ENCODE measurements at regions not wholly inside any gene's neighbourhood (a gene's known extent, or its start where the extent isn't known, plus 50 kb on each side); places are given as distances from the start of the nearest gene placed in this dataset.
"Not testable (repeated sequence)": the region's sequence is repeated elsewhere in the genome, so short reads cannot be mapped to it uniquely, and the experiment has no call there.

DNA sequence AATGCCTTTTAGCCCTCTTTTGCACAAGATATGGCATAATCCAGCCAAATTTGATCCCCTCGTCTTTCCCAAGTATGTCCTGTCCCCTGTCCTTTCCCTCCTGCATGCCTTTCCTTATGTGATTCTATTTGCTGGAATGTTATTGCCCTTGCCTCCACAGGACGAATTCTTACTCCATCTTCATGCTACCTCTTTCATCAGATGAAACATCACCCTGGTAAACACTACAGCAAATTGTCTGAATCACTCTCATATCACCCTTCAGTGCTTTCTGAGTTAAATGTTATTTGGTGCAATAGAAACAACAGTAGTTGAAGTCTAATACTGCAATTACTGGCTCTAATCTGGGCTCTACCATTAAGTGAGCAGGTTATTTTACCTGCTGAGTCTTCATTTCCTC lies 52.2 kb upstream of the FAT1 start:
- no peaks in the 10 kb centered on the region for H3K36me3 ChIP-seq (replicated peaks)
- in situ Hi-C loops (cut with MboI; ENCODE audit: low sequenced_read_pairs): no loop called here
- peaks cover 2% of the 10 kb centered on the region; the same call in 1 of the 2 replicates for H3K4me1 ChIP-seq
- DNase-seq (ENCODE audit: low spot score in 2 of 2): no peak
- no peak overlapping the region for H3K4me3 ChIP-seq
- H3K27me3 ChIP-seq (ENCODE audit: low read depth): no peaks in the 10 kb centered on the region
- H3K9me3 ChIP-seq: no peaks in the 10 kb centered on the region

DNA sequence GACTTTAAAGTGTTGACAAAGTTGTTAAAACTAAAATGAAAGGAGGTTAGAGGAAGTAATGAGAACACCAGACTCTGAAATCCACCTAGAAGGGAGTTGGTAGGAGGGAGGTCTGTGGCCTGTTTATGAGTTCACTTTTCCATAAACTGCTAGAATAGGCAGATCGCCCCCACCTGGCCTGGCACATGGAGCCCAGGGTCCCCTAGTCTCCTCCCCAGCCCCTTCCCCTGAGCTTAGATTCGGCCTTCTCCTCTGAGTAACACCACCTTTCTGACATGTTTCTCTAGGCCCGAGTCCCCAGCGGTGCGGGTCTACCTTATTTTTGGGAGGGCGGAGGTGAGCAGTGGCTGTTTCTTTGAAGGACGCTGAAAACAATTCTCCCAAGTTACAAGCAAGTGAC lies 54.5 kb upstream of the FAT1 start:
- DNase-seq (ENCODE audit: low spot score in 2 of 2): no peak
- Histone ChIP-seq H3K4me3 (no peak overlapping the region), H3K27me3 (ENCODE audit: low read depth) (no peaks in the 10 kb centered on the region), H3K9me3 (no peaks in the 10 kb centered on the region), H3K4me1 (peaks cover 2% of the 10 kb centered on the region; the same call in 1 of the 2 replicates), H3K36me3 (replicated peaks) (no peaks in the 10 kb centered on the region)
- in situ Hi-C loops (cut with MboI; ENCODE audit: low sequenced_read_pairs): no loop called here

DNA sequence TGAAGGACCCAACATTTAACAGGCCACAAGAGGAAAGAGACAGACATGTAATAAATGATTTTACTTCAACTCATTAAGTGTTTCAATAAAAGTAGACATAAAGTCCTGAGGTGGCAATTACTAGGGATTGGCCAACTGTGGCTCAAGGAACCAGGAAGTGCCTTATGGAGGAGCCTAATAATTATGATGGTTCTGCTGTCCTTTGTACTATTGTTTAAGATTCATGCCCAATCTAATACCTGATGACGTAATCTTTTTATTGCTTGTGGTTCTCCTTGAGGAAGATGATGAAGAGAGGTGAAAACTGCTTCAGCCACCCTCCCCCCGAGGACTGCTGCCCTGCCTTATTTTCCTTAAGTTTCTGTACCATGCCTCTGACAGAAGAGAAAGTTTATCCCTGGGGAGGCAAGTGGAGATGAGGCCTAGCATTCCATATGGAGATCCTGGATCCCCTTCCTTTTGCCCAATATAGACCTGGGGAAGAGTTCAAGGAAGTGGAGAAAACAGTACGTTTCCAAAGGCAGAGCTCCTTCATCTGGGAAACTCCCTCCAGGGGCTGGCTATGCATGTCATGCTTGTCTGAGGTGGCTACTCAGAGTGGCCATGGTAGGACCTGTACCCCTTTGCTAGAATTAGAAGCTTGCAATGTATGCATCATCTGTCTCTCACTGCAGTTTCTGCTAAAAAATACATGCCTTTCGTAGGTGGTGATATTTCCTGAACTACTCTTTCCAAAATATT lies 56.8 kb upstream of the FAT1 start:
- no peak for DNase-seq (ENCODE audit: low spot score in 2 of 2)
- Histone ChIP-seq H3K27me3 (ENCODE audit: low read depth) (no peaks in the 10 kb centered on the region), H3K4me1 (peaks cover 2% of the 10 kb centered on the region; the same call in 1 of the 2 replicates), H3K36me3 (replicated peaks) (no peaks in the 10 kb centered on the region), H3K4me3 (no peak overlapping the region), H3K9me3 (no peaks in the 10 kb centered on the region)
- in situ Hi-C loops (cut with MboI; ENCODE audit: low sequenced_read_pairs): no loop called here

DNA sequence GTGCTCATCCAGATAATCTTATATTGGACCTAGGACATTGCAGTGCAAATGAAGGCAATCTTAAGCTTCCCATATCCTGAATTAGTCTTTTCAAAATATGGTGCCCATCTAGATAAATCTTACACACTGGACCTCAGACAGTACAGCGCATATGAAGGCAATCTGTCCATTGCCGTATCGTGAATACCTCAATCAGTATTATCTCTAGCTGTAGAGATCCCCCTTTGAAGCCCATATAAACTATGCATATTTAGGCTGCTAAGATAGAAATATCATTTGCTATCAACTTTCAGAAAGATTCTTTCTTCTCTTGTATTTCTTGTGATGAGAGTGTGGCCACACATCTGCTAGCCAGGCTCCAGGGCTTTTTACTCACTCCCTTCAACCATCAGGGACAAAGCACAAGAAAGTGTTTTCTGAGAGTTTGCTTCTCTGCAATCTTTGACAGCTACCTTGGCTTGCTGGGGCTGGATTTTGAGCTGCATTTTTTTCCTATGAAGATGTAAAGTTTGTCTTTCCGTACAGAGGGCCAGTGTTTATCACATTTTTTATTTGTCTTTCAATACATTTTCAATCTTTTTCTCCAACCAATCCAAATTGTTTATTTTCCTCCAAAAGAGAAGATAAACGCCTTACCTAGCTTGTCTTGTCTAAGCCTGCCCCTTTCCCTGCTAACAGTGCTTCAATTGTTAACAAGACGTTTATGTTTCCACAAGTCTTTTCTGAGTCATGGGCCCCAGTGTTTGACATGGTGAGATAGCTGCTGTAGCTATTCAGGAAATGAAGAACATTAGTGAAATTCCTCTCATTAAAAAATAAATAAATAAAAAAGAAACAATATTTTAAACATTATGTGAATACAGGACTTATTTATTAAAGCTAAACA lies 57.6 kb upstream of the FAT1 start:
- H3K27me3 ChIP-seq (ENCODE audit: low read depth): no peaks in the 10 kb centered on the region
- no peaks in the 10 kb centered on the region for H3K36me3 ChIP-seq (replicated peaks)
- no peak for DNase-seq (ENCODE audit: low spot score in 2 of 2)
- no peaks in the 10 kb centered on the region for H3K4me1 ChIP-seq
- H3K4me3 ChIP-seq: no peak overlapping the region
- in situ Hi-C loops (cut with MboI; ENCODE audit: low sequenced_read_pairs): no loop called here
- no peaks in the 10 kb centered on the region for H3K9me3 ChIP-seq

DNA sequence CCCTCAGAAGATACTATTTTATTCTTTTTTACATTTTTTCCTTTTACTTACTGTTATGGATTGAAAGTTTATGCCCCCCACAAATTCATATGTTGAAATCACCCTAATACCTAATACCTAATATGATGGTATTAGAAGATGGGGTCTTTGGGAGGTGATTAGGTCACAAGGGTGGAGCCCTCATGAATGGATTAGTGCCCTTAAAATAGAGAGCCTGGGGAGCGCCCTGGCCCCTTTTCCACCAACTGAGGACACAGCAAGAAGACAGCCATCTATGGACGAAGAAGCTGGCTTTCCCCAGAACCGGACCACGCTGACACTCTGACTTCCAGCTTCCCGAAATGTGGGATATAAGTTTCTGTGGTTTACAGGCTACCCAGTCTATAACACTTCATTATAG lies 58.6 kb upstream of the FAT1 start:
- no peak for DNase-seq (ENCODE audit: low spot score in 2 of 2)
- in situ Hi-C loops (cut with MboI; ENCODE audit: low sequenced_read_pairs): no loop called here
- no peaks in the 10 kb centered on the region for H3K36me3 ChIP-seq (replicated peaks)
- no peaks in the 10 kb centered on the region for H3K9me3 ChIP-seq
- H3K4me3 ChIP-seq: no peak overlapping the region
- H3K27me3 ChIP-seq (ENCODE audit: low read depth): no peaks in the 10 kb centered on the region
- H3K4me1 ChIP-seq: no peaks in the 10 kb centered on the region

DNA sequence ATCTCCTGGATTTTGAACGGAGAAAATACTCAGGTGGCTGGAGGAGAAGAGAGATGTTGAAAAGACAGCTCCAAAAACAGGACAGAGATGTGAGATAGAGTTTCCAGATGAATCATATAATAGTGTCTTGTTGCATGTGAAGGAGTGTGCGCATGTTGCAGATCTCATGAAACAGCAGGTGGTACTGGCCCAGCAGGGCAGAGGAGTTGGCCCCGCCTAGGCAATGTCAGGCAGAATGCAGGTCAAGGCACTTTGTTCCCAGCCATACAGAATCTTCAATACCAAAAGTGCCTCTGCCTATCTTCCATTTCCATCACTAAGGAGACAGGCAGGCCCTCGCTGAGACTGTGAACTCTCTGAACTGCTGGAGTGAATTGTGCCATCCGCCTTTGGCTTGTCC lies 63.9 kb upstream of the FAT1 start:
- H3K4me3 ChIP-seq: no peak overlapping the region
- no peaks in the 10 kb centered on the region for H3K9me3 ChIP-seq
- DNase-seq (ENCODE audit: low spot score in 2 of 2): no peak
- no peaks in the 10 kb centered on the region for H3K36me3 ChIP-seq (replicated peaks)
- H3K27me3 ChIP-seq (ENCODE audit: low read depth): no peaks in the 10 kb centered on the region
- peaks cover 14% of the 10 kb centered on the region for H3K4me1 ChIP-seq
- in situ Hi-C loops (cut with MboI; ENCODE audit: low sequenced_read_pairs): no loop called here

DNA sequence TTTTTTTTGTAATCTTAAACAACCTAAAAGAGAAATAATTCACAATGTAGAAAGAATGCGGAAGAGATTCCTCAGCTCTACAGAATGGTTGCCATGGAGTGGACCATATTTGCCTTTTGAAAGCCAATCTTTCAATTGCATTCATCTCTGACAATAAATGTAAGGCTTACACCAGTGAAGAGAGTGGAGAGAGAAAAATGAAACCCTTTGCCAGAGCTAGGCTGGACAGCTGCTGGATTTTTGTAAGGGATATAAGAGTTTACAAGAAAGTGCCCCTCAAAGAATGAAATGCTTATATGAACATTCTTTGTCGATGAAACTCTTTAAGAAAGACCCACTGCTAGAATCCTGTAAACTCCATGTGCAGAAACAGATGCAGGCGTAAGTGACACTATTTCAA lies 66.0 kb upstream of the FAT1 start:
- peak; percentile 25 to 82 for DNase-seq (ENCODE audit: low spot score in 2 of 2)
- H3K9me3 ChIP-seq: no peaks in the 10 kb centered on the region
- in situ Hi-C loops (cut with MboI; ENCODE audit: low sequenced_read_pairs): no loop called here
- H3K36me3 ChIP-seq (replicated peaks): no peaks in the 10 kb centered on the region
- peaks cover 14% of the 10 kb centered on the region for H3K4me1 ChIP-seq
- no peak overlapping the region for H3K4me3 ChIP-seq
- no peaks in the 10 kb centered on the region for H3K27me3 ChIP-seq (ENCODE audit: low read depth)

DNA sequence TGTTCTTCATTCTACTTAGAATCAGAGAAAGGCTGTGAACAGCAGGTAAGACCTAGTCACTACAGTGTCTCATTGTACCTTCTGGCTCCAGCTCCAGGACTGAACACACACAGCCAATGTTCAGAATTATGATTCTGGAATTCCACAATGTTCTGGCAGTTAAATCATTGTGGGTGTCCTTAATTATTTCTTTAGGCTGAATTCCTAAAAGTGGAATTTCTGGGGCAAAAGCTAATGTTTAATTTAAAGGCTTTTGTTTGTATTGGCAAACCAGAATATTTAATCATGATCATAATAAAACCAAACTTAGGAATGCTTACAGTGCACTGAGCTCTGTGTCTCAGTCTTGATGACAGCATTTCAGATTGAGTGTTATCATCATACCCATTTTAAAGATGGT lies 67.0 kb upstream of the FAT1 start:
- in situ Hi-C loops (cut with MboI; ENCODE audit: low sequenced_read_pairs): no loop called here
- DNase-seq (ENCODE audit: low spot score in 2 of 2): no peak
- H3K4me3 ChIP-seq: no peak overlapping the region
- H3K9me3 ChIP-seq: no peaks in the 10 kb centered on the region
- no peaks in the 10 kb centered on the region for H3K27me3 ChIP-seq (ENCODE audit: low read depth)
- H3K4me1 ChIP-seq: peaks cover 14% of the 10 kb centered on the region
- no peaks in the 10 kb centered on the region for H3K36me3 ChIP-seq (replicated peaks)

DNA sequence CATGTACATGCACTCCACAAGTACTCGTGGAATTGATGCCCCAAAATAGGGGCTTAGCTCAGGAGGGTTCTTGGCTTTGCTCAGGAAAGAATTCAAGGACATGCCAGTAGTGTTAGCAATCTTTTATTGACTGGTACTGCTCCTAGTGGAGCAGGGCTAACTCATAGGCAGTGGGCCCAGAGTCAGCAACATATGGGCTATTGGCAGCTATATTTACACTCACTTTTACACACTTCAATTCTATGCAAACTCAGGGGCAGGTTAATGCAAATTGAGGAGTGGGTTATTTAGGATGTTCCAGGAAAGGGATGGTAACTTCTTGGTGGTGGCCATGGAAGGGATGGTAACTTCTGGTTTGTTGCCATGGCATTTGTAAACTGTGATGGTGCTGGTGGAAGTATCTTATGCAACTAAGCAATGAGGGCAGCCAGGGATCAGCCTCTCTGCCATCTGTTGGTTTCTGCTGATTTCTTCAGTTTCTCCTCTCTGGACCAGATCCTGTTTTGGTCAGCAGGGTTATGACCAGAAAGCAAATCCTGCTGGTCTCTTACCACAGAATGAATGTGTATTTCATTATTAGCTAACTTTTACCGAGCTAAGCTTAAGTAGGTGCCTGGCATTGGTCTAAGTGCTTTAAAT lies 69.2 kb upstream of the FAT1 start:
- Histone ChIP-seq H3K36me3 (replicated peaks) (no peaks in the 10 kb centered on the region), H3K9me3 (no peaks in the 10 kb centered on the region), H3K4me1 (peaks cover 14% of the 10 kb centered on the region), H3K4me3 (no peak overlapping the region), H3K27me3 (ENCODE audit: low read depth) (no peaks in the 10 kb centered on the region)
- in situ Hi-C loops (cut with MboI; ENCODE audit: low sequenced_read_pairs): no loop called here
- DNase-seq (ENCODE audit: low spot score in 2 of 2): no peak

DNA sequence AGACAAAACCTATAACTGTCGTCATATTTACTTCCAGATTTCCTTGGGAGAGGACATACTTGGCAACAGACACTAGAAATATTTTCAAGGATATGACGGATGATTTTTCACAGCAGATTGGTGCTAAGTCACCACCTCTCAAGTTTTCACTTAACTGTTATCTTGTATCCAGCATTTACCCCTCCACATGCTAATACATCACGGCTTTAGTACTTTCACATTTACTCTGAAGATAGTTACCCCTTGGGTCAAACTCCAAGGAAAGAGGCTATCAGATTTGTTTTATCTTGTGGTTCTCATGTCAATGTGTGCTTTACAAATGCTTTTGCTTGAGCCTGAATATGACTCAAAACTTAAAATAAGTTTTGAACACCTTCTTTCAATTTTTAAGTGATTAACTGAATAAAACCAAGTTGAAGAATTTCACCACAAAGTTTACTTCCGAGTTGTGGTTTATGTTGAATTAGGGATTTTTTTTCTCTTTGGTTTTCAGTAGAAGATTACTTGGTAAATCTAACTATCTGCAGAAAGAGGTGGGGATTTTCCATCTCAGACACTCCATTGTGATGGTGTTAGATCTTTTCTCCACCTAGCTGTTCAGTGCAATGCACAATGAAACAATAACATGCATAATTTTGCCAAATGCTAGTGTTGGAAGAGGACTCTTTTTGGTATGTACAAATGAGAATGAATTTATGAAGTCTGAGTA lies 75.4 kb upstream of the FAT1 start:
- DNase-seq (ENCODE audit: low spot score in 2 of 2): no peak
- Histone ChIP-seq H3K27me3 (ENCODE audit: low read depth) (no peaks in the 10 kb centered on the region), H3K4me1 (no peaks in the 10 kb centered on the region), H3K36me3 (replicated peaks) (no peaks in the 10 kb centered on the region), H3K9me3 (no peaks in the 10 kb centered on the region), H3K4me3 (no peak overlapping the region)
- in situ Hi-C loops (cut with MboI; ENCODE audit: low sequenced_read_pairs): no loop called here

DNA sequence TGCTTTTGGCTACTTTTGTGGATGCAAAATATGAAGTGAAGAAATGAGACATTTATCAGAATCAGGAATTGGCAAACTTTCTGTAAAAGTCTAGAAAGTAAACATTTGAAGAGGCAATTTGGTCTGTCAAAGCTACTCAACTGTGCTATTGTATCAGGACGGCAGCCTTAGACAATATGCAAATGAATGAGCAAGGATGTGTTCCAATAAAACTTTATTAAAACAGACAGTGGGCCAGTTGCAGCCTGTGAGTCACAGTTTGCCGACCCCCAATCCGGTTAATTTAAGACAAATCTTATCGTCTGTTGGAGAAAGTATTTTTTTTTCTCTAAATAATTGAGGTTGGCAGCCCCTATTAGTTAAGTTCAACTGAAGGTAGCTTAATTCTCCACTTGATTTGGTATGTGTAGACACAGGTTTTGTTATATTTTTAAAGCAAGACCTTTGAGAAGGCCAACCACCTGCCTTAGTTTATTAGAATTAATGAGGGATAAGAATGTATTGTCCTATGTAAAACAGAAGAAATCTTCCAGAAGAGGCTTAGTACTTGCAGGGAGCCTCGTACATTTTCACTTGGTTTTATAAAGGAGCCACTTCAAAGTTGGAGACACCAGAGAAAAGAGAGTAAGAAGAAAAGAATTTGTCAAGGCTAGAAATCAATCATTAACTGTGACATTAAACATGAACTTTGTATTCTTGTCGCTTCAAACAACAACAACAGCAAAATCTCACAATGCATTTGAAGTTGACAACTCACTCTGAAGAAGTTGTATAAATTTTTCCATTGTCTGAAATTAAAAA lies 81.6 kb upstream of the FAT1 start:
- H3K36me3 ChIP-seq (replicated peaks): no peaks in the 10 kb centered on the region
- H3K27me3 ChIP-seq (ENCODE audit: low read depth): no peaks in the 10 kb centered on the region
- DNase-seq (ENCODE audit: low spot score in 2 of 2): no peak
- in situ Hi-C loops (cut with MboI; ENCODE audit: low sequenced_read_pairs): no loop called here
- H3K9me3 ChIP-seq: no peaks in the 10 kb centered on the region; the same call in 1 of the 2 replicates
- no peak overlapping the region for H3K4me3 ChIP-seq
- H3K4me1 ChIP-seq: peaks cover 32% of the 10 kb centered on the region

DNA sequence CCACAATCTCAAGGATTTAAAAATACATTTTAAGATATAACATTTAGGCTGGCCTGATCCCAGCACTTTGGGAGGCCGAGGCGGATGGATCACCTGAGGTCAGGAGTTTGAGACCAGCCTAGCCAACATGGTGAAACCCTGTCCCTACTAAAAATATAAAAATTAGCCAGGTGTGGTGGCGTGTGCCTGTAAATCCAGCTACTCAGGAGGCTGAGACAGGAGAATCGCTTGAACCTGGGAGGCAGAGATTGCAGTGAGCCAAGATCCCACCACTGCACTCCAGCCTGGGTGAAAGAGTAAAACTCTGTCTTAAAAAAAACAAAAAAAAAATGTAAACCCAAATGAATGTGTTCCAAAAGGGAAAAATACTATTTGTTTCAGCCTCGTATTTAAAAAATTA lies 82.3 kb upstream of the FAT1 start:
- H3K4me1 ChIP-seq: peaks cover 37% of the 10 kb centered on the region
- H3K27me3 ChIP-seq (ENCODE audit: low read depth); in situ Hi-C loops (cut with MboI; ENCODE audit: low sequenced_read_pairs); DNase-seq (ENCODE audit: low spot score in 2 of 2); H3K36me3 ChIP-seq (replicated peaks); H3K4me3 ChIP-seq; H3K9me3 ChIP-seq: not testable (repeated sequence)
